Urothelium cell line (cell line): ENCODE measurements at regions not wholly inside any gene's neighbourhood (a gene's known extent, or its start where the extent isn't known, plus 50 kb on each side); places are given as distances from the start of the nearest gene placed in this dataset.
"Not testable (repeated sequence)": the region's sequence is repeated elsewhere in the genome, so short reads cannot be mapped to it uniquely, and the experiment has no call there.

ENCODE experiments used
- DNase-seq: peaks from one replicate; pipeline ENCODE4 v3.0.0; 2011; ENCODE audit warnings: low spot score, mixed read lengths
- FAIRE-seq: peaks from 2 replicates; lab custom pipeline; 2011; peaks lifted over from hg19 to GRCh38; lab: Jason Lieb, UNC

DNA sequence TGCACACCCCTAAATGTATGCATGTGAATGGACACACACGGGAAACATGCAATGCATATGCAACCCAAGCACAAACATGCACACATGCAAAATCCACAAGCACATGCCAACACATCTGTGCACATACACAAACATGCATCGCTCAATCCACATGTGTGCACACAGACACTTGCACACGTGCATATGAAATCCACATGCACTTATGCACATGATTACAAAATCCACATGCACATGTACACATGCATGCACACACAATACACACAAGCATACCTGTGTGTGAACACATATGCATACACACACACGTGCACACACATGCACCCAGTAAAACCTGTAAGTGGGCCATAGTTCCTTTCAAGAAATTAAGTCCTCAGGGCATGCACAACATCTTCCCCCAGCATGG lies 256.8 kb upstream of the USP9Y start:
- FAIRE-seq, result no peak
- DNase-seq, result no peak

DNA sequence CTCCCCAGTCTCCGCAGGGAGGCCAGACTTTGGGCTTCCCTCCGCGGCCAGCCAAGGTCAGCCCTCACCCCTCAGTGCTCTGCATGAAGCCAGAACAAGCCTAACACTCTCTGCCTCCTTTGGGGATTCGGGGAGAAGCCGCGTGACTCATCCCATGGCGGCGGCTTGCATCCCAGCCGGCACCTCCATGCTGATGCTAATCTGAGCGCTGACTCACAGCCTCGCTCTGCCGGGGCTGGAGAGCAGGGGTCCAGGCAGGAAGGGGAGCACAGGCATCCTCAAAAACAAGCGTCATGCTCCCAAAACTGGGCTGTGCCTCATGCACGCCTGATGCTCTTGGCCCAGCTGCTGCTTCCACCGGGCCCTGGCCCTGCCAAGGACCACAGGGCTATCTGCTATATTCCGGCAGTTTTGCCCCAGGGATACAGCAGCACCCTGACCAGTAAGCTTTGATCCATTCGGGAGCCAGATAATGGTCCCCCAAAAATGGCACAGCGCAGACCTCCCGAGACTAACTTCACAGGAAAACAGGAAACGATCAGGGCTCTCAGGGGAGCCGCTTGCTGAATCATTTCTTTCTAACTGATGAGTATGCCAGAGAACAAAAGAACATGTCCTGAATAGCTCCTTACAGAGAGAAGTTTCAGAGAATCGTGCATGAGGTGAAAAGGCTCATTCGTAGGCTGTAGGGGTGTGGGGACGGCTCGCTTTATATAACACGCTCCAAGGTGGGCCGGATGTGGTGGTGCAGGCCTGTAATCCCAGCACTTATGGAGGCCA lies 254.4 kb upstream of the USP9Y start:
- not testable (repeated sequence) for DNase-seq, FAIRE-seq

DNA sequence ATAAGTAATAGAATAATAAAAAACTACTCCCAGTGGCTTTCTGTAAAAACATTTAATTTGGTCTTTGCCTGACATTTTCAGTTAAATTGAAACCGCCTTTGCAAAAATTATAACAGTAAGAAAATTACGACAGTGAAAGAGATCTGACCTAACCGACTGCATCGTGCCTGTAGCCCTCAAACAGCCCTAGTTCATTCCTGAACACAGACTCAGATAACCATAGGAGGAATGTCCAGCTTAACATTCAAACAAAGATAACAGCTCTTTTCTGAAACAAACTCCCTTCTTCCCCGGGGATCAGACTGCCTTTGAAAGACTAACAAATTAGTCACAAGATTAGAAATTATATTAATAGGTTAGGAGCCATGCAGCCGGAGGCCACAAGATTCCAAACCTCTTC lies 252.5 kb upstream of the USP9Y start:
- FAIRE-seq, DNase-seq: not testable (repeated sequence)

DNA sequence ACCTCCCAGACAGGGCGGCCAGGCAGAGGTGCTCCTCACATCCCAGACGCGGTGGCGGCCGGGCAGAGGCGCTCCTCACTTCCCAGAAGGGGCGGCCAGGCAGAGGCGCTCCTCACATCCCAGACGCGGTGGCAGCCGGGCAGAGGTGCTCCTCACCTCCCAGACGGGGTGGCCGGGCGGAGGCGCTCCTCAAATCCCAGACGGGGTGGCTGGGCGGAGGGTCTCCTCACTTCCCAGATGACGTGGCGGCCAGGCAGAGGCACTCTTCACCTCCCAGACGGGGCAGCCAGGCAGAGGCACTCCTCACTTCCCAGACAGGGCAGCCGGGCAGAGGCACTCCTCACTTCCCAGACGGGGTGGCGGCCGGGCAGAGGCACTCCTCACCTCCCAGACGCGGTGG lies 247.7 kb upstream of the USP9Y start:
- not testable (repeated sequence) for FAIRE-seq, DNase-seq

DNA sequence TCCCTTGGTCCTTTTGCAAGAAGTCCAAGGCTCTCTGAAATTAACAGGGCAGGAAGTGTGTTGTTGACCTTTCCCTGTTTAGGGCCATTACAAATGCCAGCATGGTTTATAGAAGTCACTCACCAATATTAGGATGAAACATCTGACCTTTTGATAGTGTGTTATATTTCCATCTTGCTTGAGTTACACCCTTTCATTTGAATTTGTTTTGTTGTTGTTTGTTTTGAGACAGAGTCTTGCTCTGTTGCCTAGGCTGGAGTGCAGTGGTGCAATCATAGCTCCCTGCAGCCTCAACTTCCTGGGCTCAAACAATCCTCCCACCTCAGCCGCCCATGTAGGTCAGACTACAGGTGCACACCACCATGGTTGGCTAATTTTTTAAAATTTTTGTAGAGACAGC lies 241.1 kb upstream of the USP9Y start:
- no peak for FAIRE-seq

DNA sequence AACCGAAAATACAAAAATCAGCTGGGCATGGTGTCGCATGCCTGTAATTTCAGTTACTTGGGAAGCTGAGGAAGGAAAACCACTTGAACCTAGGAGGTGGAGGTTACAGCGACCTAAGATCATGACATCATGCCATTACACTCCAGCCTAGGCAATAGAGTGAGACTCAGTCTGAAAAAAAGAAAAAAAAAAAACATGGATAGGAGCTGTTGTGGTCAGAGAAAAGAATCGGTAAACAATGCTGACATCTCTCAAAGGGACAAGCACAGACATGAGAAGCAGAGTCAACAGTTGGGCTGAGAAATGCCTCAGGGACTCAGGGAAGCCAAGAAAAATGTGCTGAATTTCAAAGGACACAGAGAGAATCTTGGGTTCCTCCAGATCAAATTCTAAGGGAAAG lies 236.9 kb upstream of the USP9Y start:
- FAIRE-seq, result no peak
- DNase-seq, result no peak

More for the DNA sequence above, 241.1 kb upstream of the USP9Y start:
- DNase-seq, result no peak

DNA sequence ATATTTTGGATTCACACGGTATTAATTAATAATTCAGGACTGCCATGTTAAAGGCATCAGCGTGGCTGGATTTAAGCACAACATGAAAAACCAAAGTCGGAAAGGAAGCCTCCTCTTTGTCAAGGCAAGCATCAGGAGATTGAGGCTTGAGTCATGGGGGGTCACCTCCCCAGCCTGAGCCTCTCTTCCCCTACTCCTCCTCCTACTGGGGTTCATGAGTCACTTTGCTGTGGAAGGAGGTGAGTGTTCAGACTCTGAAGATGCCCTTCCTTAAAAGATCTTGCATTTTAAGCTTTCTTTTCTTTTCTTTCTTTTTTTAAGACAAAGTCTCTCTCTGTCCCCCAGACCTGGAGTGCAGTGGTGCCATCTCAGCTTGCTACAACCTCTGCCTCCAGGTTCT lies 235.3 kb upstream of the USP9Y start:
- no peak for DNase-seq
- no peak for FAIRE-seq

DNA sequence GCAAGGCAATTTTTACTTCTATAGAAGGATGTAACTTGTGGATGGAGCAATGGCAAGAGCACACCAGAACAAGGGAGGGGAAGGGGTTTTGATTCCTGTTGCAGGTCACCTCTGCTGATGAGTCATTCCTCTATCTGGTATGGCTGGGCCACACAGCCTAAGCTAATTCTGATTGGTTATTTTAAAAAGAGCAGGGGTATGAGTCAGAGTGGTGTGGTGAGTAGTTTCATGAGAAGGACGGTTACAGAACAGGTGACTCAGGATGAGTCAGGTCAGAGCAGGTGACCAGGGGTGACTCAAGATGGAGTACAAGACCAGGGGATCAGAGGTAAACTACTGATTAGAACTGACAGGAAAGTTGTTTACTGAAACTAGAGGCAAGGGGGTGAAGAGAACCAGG lies 231.9 kb upstream of the USP9Y start:
- DNase-seq, result no peak
- FAIRE-seq, result no peak

DNA sequence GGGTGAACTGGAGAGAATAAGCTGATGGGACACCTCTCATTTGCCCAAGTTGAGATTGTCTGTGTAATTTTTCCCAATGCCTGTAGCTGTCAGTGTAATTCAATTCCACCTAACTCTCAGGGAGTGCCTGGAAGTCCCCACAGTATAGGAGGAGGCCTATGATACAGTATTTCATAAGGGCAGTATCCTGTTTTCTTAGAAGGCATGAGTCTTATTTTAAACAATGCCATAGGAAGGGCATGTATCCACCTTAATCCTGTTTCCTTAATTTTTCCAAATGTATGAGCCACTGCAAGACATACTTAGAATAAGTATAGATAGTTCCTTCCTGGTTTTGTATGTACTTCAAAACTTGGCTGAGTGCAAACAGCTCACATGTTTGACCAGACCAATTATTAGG lies 226.6 kb upstream of the USP9Y start:
- FAIRE-seq (no peak), DNase-seq (no peak)

DNA sequence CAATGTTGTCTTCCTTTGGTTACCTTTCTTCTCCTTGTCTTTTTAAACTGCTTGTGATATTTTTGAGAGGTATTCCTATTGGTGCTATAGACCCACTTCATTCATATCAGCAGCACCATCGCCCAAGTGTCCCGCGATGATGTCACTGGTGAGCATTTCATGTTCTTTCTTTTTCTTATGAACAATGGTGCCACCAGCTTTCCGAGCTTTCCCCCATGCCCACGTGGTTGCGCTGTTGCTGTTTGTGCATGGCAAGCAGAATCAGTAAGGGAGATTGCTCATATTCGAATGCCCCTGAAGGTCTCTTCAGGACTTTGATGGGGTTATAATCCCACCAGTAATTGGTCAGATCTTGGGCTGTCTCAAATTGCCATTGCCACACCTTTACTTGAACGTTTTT lies 221.6 kb upstream of the USP9Y start:
- no peak for DNase-seq
- no peak for FAIRE-seq

DNA sequence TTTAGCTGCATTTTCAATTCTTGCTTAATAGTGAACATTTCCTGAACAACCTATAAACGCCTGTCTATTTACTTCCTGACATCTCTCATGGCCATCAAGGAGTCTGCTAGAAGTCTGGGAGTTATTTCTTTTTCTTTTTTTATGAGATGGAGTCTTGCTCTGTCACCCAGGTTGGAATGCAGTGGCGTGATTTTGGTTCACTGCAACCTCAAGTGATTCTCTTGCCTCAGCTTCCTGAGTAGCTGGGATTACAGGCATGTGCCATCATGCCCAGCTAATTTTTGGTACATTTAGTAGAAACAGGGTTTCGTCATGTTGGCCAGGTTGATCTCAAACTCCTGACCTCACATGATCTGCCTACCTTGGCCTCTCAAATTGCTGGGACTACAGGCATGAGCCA lies 217.6 kb upstream of the USP9Y start:
- no peak for FAIRE-seq
- DNase-seq, result no peak

DNA sequence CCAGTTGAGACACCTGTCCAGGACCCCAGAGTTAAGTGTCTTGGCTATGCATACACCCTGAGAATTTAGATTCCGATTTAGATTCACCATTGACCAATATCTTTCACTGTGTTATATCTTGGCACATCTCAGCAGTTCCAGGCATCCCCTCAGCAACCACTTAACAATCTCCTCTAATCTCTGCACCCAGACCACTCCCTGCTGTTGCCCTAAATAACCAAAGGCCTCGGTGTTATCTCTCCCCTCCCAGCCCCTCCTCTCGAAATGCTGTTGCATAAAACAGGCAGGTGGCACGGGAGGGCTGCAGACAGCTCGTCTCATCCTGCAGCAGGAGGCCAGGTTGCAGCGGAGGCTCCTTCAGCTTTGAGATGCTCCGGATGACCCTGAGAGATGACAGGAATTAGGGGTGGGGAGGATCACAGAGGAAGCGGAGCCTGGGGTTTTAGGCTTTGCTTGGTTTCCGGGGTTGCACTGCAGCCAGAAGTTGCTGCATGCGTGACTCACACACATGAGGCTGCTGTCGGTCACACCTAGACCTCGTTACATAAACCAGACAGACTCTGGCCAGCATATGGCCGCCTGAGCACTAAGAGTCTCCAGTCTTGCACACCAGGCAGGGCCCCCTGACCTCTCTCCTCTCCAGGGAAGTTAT lies 210.3 kb upstream of the USP9Y start:
- DNase-seq (no peak), FAIRE-seq (no peak)

DNA sequence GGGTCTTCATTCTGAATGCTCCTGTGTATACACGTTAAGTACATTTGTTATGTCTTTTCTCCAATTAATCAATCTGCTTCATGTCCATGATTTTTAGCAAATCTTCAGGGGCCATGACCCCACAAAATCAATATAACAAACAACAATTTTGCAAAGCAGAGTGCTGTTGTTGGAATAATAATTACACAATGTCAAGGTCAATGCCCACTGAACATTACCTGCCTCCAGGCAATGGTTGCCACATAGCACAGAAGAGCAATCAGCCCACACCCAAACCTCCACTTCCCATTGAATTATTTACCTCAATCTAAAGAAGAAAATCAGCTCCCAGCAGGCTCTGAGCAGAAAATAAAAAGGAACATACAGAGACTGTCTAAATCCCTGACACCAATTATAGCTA lies 208.8 kb upstream of the USP9Y start:
- DNase-seq (no peak), FAIRE-seq (no peak)

DNA sequence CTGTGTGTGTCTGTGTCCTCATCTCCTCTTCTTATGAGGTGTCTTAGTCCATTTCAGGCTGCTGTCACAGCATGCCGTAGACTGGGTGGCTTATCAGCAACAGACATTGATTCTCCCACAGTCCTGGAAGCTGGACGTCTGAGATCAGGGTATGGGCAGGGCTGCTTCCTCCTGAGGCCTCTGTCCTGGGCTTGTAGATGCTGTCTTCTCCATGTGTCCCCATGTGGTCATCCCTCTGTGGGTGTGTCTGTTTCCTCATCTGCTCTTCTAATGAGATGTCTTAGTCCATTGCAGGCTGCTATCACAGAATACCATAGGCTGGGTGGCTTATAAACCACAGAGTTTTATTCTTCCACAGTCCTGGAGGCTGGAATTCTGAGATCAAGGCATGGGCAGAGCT lies 205.0 kb upstream of the USP9Y start:
- FAIRE-seq, result no peak
- no peak for DNase-seq

DNA sequence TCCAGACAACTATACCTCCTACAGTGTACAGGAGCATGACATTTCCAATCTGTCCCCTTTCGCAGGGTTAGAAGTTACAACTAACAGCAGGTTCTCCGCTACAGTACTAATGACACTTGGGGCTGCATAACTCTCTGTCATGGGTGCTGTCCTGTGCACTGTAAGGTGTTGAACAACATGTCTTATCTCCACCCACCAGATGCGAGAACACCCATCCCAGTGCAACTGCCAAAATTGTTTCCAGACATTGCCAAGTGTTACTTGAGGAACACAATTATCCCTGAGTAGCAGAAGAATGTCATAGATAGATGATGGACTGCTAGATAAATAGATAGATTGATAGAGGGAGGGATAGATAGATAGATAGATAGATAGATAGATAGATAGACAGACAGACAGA lies 200.9 kb upstream of the USP9Y start:
- FAIRE-seq (no peak), DNase-seq (no peak)

DNA sequence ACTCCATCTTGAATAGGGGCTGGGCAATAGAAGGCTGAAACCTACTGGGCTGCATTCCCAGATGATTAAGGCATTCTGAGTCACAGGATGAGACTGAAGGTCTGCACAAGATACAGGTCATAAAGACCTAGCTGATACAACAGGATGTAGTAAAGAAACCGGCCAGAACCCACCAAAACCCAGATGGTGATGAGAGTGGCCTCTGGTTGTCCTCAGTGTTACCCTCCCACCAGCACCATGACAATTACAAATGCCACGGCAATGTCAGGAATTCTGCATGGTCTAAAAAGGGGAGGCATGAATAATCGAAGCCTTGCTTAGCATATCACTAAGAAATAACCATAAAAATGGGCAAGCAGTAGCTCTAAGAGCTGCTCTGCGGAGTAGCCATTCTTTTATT lies 197.0 kb upstream of the USP9Y start:
- FAIRE-seq, DNase-seq: not testable (repeated sequence)

DNA sequence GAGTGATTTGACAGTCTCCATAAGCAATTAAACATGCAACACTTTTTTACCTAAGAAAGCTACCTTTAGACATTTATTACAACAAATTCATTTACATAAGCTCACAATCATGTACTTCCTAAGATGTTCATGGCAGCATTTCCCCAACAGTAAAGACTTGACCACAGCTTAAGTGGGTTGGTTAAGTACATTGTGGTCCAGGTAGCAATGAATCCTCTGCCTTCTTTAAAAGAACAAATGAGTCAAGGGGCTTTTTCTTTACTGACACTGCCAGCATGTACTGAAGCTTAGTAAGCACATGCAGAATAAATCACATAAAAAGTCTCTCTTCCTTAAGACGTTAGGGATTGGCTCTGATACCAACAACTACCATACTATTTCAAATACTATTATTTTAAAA lies 183.7 kb upstream of the USP9Y start:
- FAIRE-seq (no peak), DNase-seq (no peak)

DNA sequence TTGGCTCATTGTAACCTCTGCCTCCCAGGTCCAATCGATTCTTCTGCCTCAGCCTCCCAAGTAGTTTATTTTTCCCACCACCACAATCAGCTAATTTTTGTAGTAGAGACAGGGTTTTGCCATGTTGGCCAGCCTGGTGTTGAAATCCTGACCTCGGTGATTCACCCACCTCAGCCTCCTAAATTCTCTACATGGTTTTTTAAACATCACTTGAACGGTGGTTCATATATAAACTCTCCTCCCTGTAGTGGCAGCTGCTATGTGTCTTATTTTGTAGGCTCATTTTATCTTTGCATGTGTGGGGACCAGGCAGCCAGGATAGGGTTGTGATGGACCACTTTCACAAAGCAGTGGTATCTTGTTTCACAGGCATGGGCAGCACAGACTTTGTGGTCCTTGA lies 175.8 kb upstream of the USP9Y start:
- DNase-seq (no peak), FAIRE-seq (no peak)

DNA sequence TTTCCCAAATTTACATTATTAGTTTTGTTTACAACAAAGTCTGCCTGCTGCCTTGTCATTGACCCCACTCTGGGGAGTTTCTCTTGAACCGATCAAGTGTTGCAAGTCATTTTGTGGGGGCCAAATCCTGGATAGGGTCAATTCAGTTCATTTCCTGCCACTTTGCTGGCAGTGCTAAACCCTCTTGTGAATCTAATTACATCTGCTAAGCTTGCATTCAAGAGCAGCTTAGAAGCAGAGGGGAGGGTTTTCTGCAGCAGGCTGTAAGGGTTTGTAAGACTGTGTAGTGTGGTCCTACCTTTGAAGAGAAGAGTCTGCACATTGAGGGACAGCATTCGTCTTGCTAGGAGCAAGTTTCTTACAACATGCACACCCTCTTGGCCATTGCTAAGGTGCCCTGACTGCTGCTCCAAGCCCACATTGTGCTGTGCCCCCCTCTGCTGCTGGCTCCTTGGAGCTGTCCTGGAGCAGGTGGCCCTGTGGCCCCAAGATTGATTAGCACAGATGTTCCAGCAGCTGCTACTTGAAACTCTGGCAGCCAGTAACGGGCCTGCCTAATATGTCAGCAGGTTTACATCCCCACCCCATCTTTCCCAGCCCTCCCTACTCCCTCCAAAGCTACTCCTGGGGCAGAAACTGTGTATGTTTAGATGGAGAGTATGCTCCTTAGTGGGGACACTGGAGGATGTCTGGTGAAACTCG lies 174.5 kb upstream of the USP9Y start:
- FAIRE-seq (no peak), DNase-seq (no peak)

DNA sequence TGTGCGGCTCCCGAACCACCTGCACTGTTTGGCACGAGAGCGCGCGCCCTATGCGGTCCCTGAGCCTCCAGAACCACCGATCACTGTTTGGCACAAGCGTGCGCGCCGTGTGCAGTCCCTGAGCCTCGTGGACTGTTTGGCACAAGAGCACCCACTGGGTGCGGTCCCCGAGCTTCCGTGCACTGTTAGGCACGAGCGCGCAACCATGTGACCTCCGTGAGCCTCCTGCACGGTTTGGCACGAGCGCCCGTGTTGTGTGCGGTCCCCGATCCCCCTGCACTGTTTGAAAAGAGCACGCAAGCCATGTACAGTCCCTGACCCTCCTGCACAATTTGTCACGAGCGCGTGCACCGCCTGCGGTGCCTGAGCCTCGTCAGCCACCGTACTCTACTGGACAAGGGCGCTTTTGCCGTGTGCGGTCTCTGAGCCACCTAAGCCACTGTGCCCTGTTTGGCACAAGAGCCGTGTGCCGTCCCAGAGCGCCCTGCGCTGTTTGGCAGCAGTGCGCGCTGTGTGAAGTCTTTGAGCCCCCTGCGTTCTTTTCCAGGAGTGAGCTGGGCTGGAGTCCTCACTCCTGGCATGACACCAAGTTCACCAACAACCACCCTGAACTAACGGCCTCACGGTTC lies 163.7 kb upstream of the USP9Y start:
- no peak for FAIRE-seq

DNA sequence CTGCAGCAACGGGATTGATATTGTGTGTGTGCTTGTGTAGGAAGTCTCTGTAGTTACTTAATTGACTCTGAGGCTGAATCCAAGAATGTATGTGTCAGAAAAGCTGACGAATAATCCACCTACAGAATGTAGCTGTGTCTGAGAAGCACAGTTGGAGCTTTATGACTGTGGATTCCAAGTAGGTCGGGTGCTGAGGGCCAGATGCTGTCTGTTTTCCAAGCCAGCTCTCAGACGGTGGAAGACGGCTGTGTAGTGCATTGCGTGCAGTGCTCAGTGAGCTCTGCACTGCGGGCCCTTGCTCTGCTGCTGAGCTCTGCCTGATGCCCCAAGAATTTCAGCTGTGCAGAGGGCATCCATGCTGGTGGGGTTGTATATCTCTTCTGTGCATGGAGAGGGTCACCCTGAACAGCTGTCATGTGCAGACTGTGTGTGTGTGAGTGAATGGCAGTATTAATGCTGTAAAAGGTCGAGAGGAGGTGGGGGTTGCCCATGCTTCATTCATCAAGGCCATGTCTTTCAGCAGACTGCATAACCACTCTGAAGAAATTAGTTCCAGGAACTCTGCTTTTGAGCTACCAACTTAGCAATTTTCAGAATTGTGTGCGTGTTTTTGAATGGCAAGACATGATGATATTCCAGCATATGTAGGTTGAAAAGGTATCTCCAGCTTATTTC lies 154.1 kb upstream of the USP9Y start:
- DNase-seq (no peak), FAIRE-seq (no peak)

More for the DNA sequence above, 163.7 kb upstream of the USP9Y start:
- no peak for DNase-seq
